ENCODE measurements at regions not wholly inside any gene's neighbourhood (a gene's known extent, or its start where the extent isn't known, plus 50 kb on each side); places are given as distances from the start of the nearest gene placed in this dataset.

DNA sequence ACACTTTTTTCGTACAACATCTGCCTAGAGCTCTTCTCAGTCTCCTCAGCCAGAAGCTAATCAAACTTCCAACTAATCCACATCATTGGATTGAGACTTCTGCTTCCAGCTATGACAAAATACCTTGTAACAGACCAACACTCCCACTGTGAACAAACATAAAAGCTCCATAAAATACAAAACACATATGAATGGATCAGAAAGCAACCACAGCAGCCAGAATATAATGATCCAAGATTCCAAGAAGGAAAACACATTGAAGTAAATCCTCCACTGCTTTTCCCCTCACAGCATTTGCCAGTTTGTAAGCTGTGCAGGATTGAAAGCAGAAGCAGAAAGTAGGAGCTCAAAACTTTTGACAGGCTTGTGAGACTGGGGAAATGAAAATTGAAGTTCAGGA is 863.2 kb downstream of the TUSC7 start:
- intact Hi-C loops (cut with DNase I), result no loop called here
- no peak overlapping the region for H3K27ac ChIP-seq
- H3K4me1 ChIP-seq, result no peaks in the 10 kb centered on the region
- no peak for ATAC-seq
- DNase-seq, result no peak
- no peaks in the 10 kb centered on the region for H3K9me3 ChIP-seq
- no peaks in the 10 kb centered on the region for H3K36me3 ChIP-seq
- H3K27me3 ChIP-seq (ENCODE audit: low read depth), result no peaks in the 10 kb centered on the region
- no peak overlapping the region for H3K4me3 ChIP-seq
- TF ChIP-seq, protein P1, sequence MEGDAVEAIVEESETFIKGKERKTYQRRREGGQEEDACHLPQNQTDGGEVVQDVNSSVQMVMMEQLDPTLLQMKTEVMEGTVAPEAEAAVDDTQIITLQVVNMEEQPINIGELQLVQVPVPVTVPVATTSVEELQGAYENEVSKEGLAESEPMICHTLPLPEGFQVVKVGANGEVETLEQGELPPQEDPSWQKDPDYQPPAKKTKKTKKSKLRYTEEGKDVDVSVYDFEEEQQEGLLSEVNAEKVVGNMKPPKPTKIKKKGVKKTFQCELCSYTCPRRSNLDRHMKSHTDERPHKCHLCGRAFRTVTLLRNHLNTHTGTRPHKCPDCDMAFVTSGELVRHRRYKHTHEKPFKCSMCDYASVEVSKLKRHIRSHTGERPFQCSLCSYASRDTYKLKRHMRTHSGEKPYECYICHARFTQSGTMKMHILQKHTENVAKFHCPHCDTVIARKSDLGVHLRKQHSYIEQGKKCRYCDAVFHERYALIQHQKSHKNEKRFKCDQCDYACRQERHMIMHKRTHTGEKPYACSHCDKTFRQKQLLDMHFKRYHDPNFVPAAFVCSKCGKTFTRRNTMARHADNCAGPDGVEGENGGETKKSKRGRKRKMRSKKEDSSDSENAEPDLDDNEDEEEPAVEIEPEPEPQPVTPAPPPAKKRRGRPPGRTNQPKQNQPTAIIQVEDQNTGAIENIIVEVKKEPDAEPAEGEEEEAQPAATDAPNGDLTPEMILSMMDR (IDR thresholded peaks at IDR 0.05), result no peak

- ATAC-seq, result peak in 1 of 2 donors; percentile 36
- Histone ChIP-seq H3K27ac (no peak overlapping the region), H3K4me3 (no peak overlapping the region), H3K9me3 (no peaks in the 10 kb centered on the region), H3K27me3 (ENCODE audit: low read depth) (no peaks in the 10 kb centered on the region), H3K4me1 (no peaks in the 10 kb centered on the region), H3K36me3 (no peaks in the 10 kb centered on the region)
- intact Hi-C loops (cut with DNase I), result no loop called here
- TF ChIP-seq, protein P1 (IDR thresholded peaks at IDR 0.05), result no peak
- no peak for DNase-seq
Observed at GRCh38 chr3:117580806-117581205, 871.2 kb downstream of the TUSC7 start.

GRCh38 chr3:117586161-117586560 is 876.6 kb downstream of the TUSC7 start:
- H3K4me3 ChIP-seq, result no peak overlapping the region
- no peak for DNase-seq
- no peak overlapping the region for H3K27ac ChIP-seq
- no peaks in the 10 kb centered on the region for H3K9me3 ChIP-seq
- TF ChIP-seq, protein P1 (IDR thresholded peaks at IDR 0.05), result no peak
- no peaks in the 10 kb centered on the region for H3K27me3 ChIP-seq (ENCODE audit: low read depth)
- no peak for ATAC-seq
- no peaks in the 10 kb centered on the region for H3K4me1 ChIP-seq
- no peaks in the 10 kb centered on the region for H3K36me3 ChIP-seq
- intact Hi-C loops (cut with DNase I), result no loop called here

DNA sequence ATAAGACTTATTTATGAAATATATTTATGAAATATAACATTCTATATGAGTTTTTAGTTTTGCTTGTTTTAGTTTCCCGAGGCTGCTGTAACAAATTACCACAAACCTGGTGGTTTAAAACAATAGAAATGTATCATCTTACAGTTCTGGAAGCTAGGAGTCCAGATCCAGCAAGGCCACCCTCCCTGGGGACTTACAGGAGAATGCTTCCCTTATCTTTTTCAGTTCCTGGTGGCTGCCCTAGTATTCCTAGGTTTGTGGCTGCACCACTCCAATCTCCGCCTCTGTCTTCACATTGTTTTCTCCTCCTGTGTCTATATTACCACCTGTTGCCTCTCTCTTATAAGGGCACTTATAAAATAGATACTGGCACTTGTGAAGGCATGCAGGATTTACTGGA is 877.8 kb downstream of the TUSC7 start:
- H3K27ac ChIP-seq, result no peak overlapping the region
- ATAC-seq (no peak), DNase-seq (no peak)
- no peaks in the 10 kb centered on the region for H3K36me3 ChIP-seq
- no peak overlapping the region for H3K4me3 ChIP-seq
- intact Hi-C loops (cut with DNase I), result no loop called here
- H3K4me1 ChIP-seq, result no peaks in the 10 kb centered on the region
- TF ChIP-seq, protein P1 (IDR thresholded peaks at IDR 0.05), result no peak
- no peaks in the 10 kb centered on the region for H3K9me3 ChIP-seq
- H3K27me3 ChIP-seq (ENCODE audit: low read depth), result no peaks in the 10 kb centered on the region

DNA sequence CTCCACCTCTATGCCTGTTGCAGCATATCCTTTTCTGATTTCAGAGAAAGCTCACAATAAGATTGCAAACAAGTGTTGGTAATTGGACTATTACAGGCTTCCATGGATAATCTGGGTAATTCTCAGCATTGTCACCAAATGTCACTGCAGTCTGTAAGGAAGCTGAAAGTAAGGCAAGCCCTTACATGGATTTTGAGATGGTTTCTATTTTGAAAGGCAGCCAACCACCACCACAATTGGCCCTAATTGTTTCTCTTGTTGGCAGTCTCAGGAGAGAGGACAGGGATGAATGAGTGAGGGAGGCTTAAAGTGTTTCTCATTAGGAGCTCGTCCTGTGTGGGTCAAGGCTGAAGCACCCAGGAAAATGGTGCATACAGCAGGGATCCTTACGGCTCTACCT is 879.9 kb downstream of the TUSC7 start:
- TF ChIP-seq, protein P1 (IDR thresholded peaks at IDR 0.05), result no peak
- ATAC-seq (no peak), DNase-seq (no peak)
- H3K27ac ChIP-seq, result no peak overlapping the region
- intact Hi-C loops (cut with DNase I), result no loop called here
- no peaks in the 10 kb centered on the region for H3K9me3 ChIP-seq
- H3K27me3 ChIP-seq (ENCODE audit: low read depth), result no peaks in the 10 kb centered on the region
- no peak overlapping the region for H3K4me3 ChIP-seq
- H3K4me1 ChIP-seq, result no peaks in the 10 kb centered on the region
- H3K36me3 ChIP-seq, result no peaks in the 10 kb centered on the region

- ATAC-seq, result no peak
- Histone ChIP-seq H3K27me3 (ENCODE audit: low read depth) (no peaks in the 10 kb centered on the region), H3K4me3 (no peak overlapping the region), H3K27ac (no peak overlapping the region), H3K4me1 (no peaks in the 10 kb centered on the region), H3K36me3 (no peaks in the 10 kb centered on the region), H3K9me3 (no peaks in the 10 kb centered on the region)
- intact Hi-C loops (cut with DNase I), result no loop called here
- DNase-seq, result no peak
- TF ChIP-seq, protein P1 (IDR thresholded peaks at IDR 0.05), result no peak
Observed at GRCh38 chr3:117595615-117596014, 886.0 kb downstream of the TUSC7 start.

Data from lower lobe of right lung (tissue), 2 donors.